ENCODE measurements at regions not wholly inside any gene's neighbourhood (a gene's known extent, or its start where the extent isn't known, plus 50 kb on each side); places are given as distances from the start of the nearest gene placed in this dataset.

- no peak overlapping the region for H3K9ac ChIP-seq (replicated peaks; ENCODE audit: extremely low read depth, insufficient read depth, low read length)
- intact Hi-C loops (cut with micrococcal nuclease) = no loop called here
- H3K27me3 ChIP-seq (ENCODE audit: control insufficient read depth in 2 of 2, insufficient read depth in 2 of 2, low read length in 2 of 2) = no peaks in the 10 kb centered on the region
- no peaks in the 10 kb centered on the region for H3K79me2 ChIP-seq (ENCODE audit: control insufficient read depth, insufficient read depth, low read length)
- H3K4me1 ChIP-seq (ENCODE audit: control insufficient read depth, extremely low read depth, insufficient read depth, low read length) = no peaks in the 10 kb centered on the region
- H3K9me1 ChIP-seq (replicated peaks; ENCODE audit: control insufficient read depth, extremely low read depth, insufficient read depth, low read length) = no peaks in the 10 kb centered on the region
- DNase-seq (ENCODE audit: low read depth, low spot score) (no peak), FAIRE-seq (no peak)
- no peak overlapping the region for H3K4me3 ChIP-seq (replicated peaks in 1 of 3; ENCODE audit: insufficient read depth in 1 of 3, low read depth in 1 of 3, low read length in 3 of 3)
- ChIA-PET CTCF (no interaction called here), POLR2A (no interaction called here)
- dilution Hi-C loops (cut with MboI; ENCODE audit: extremely low pct_ligation_motif_present, low sequenced_read_pairs) = no loop called here
- no peak overlapping the region for H3K4me2 ChIP-seq (ENCODE audit: insufficient read depth, low read length)
- no peak for TF ChIP-seq JUN (IDR thresholded peaks at IDR 0.05; ENCODE audit: borderline replicate concordance, insufficient read depth, insufficient read length, low read depth)
- no peak for TF ChIP-seq POLR2AphosphoS5 (IDR thresholded peaks at IDR 0.05; ENCODE audit: insufficient read depth, low read depth, low read length)
- TF ChIP-seq MYC (IDR thresholded peaks at IDR 0.05; ENCODE audit: low read depth, low read length) = no peak
- TF ChIP-seq FOS (IDR thresholded peaks at IDR 0.05; ENCODE audit: borderline replicate concordance, insufficient read depth, low read length) = no peak
- TF ChIP-seq CTCF (IDR thresholded peaks at IDR 0.05; ENCODE audit: extremely low read depth in 1 of 2, insufficient read depth in 1 of 2, low read depth in 1 of 2, low read length in 2 of 2) = no peak
- no peak for TF ChIP-seq EZH2 (IDR thresholded peaks at IDR 0.05; ENCODE audit: borderline replicate concordance, low read depth, low read length, severe bottlenecking)
- TF ChIP-seq GATA2 (IDR thresholded peaks at IDR 0.05; ENCODE audit: insufficient read depth, insufficient read length, low read depth, low read length) = no peak
- TF ChIP-seq MAX (IDR thresholded peaks at IDR 0.05; ENCODE audit: insufficient read depth, insufficient read length) = no peak
- no peak for TF ChIP-seq POLR2A (IDR thresholded peaks at IDR 0.05; ENCODE audit: low read depth, low read length)
- no peak overlapping the region for H3K27ac ChIP-seq (ENCODE audit: insufficient read depth, low read depth, low read length)
- H2AFZ ChIP-seq (ENCODE audit: low read depth, low read length) = no peak overlapping the region
- H3K9me3 ChIP-seq (replicated peaks; ENCODE audit: control insufficient read depth, insufficient read depth, low read length) = no peaks in the 10 kb centered on the region
- H4K20me1 ChIP-seq (replicated peaks; ENCODE audit: control insufficient read depth, extremely low read depth, insufficient read depth, low read length) = no peaks in the 10 kb centered on the region
- no peaks in the 10 kb centered on the region for H3K36me3 ChIP-seq (ENCODE audit: control insufficient read depth in 2 of 2, extremely low read depth in 1 of 2, insufficient read depth in 2 of 2, low read length in 2 of 2)
- no TSS peak for BruUV-seq (replicated peaks)
These were observed 366.5 kb upstream of the KLF6 start for GRCh38 chr10:4151466-4151865.
